Osteoblast (primary cell): ENCODE measurements at regions not wholly inside any gene's neighbourhood (a gene's known extent, or its start where the extent isn't known, plus 50 kb on each side); places are given as distances from the start of the nearest gene placed in this dataset.

ENCODE experiments used
- DNase-seq: peaks from one replicate; pipeline ENCODE4 v3.0.0; 2011; ENCODE audit warnings: low spot score, mixed read lengths; ENCODE audit not compliant: insufficient read length; ENCODE audit errors: missing footprints
- H2AFZ ChIP-seq: 2 replicates; pipeline ENCODE4 v1.6.0; 2011; ENCODE audit warnings: mild to moderate bottlenecking, low read length
- H3K27ac ChIP-seq: 2 replicates; pipeline ENCODE4 v1.5.1; 2011; ENCODE audit warnings: mild to moderate bottlenecking, low read depth, low read length, moderate library complexity
- H3K27me3 ChIP-seq: 2 replicates; pipeline ENCODE4 v1.6.0; 2012; ENCODE audit warnings: mild to moderate bottlenecking, control low read depth, inconsistent platforms, low read length, moderate library complexity; ENCODE audit not compliant: insufficient read depth
- H3K36me3 ChIP-seq: 2 replicates; pipeline ENCODE4 v1.5.1; 2011; ENCODE audit warnings: mild to moderate bottlenecking, low read length, control low read depth, moderate library complexity; ENCODE audit not compliant: insufficient read depth
- H3K4me1 ChIP-seq: 2 replicates; pipeline ENCODE4 v1.5.1; 2011; ENCODE audit warnings: mild to moderate bottlenecking, low read length, control low read depth, moderate library complexity; ENCODE audit not compliant: insufficient read depth
- H3K4me2 ChIP-seq: 2 replicates; pipeline ENCODE4 v1.6.0; 2011; ENCODE audit warnings: mild to moderate bottlenecking, low read length; ENCODE audit not compliant: insufficient read depth
- H3K4me3 ChIP-seq: fragments of 200-600 bp; sonication (generic); 3 replicates; pipeline ENCODE4 v1.5.1; 2012; ENCODE audit warnings: mild to moderate bottlenecking, low read length, inconsistent platforms; ENCODE audit not compliant: insufficient read depth
- H3K79me2 ChIP-seq: 2 replicates; pipeline ENCODE4 v1.6.0; 2012; ENCODE audit warnings: mild to moderate bottlenecking, low read length, control low read depth, inconsistent platforms; ENCODE audit not compliant: insufficient read depth
- H3K9me3 ChIP-seq: 2 replicates; pipeline ENCODE4 v1.5.1; 2011; ENCODE audit warnings: low read depth, low read length, control low read depth
- H4K20me1 ChIP-seq: 2 replicates; pipeline ENCODE4 v1.6.0; 2012; ENCODE audit warnings: mild to moderate bottlenecking, low read length, control low read depth; ENCODE audit not compliant: insufficient read depth
- TF ChIP-seq, protein P1 (sequence below): IDR thresholded peaks from 2 replicates; pipeline ENCODE4 v1.5.1; 2011; ENCODE audit warnings: mild to moderate bottlenecking, low read depth, low read length, moderate library complexity; ENCODE audit errors: extremely low read depth

DNA sequence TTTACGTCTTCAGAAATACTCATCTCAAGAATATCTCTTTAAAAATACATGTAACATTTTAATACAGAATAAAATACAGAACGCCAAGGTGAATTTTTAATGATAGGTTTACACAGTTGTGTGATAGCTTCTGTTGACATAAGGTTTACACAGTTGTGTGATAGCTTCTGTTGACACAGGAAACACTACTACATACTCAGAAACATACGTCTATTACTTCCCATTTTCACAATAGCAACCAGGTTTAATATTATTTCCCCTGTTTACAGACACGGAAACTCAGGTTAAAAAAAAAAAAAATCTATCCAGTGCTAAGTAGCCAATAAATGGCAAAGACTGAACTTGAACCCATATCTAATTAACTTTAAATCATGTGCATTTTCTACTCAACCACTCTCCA, 571.2 kb downstream of the LIG4 start:
- no peak overlapping the region for H3K27ac ChIP-seq
- no peaks in the 10 kb centered on the region for H3K36me3 ChIP-seq
- no peaks in the 10 kb centered on the region for H3K27me3 ChIP-seq
- no peak overlapping the region for H3K4me2 ChIP-seq
- H3K79me2 ChIP-seq, result peaks cover 4% of the 10 kb centered on the region
- no peak for DNase-seq
- no peaks in the 10 kb centered on the region for H4K20me1 ChIP-seq
- TF ChIP-seq, protein P1, sequence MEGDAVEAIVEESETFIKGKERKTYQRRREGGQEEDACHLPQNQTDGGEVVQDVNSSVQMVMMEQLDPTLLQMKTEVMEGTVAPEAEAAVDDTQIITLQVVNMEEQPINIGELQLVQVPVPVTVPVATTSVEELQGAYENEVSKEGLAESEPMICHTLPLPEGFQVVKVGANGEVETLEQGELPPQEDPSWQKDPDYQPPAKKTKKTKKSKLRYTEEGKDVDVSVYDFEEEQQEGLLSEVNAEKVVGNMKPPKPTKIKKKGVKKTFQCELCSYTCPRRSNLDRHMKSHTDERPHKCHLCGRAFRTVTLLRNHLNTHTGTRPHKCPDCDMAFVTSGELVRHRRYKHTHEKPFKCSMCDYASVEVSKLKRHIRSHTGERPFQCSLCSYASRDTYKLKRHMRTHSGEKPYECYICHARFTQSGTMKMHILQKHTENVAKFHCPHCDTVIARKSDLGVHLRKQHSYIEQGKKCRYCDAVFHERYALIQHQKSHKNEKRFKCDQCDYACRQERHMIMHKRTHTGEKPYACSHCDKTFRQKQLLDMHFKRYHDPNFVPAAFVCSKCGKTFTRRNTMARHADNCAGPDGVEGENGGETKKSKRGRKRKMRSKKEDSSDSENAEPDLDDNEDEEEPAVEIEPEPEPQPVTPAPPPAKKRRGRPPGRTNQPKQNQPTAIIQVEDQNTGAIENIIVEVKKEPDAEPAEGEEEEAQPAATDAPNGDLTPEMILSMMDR, result no peak
- no peak overlapping the region for H2AFZ ChIP-seq
- H3K4me3 ChIP-seq, result no peak overlapping the region
- no peaks in the 10 kb centered on the region for H3K9me3 ChIP-seq
- H3K4me1 ChIP-seq, result peaks cover 2% of the 10 kb centered on the region

DNA sequence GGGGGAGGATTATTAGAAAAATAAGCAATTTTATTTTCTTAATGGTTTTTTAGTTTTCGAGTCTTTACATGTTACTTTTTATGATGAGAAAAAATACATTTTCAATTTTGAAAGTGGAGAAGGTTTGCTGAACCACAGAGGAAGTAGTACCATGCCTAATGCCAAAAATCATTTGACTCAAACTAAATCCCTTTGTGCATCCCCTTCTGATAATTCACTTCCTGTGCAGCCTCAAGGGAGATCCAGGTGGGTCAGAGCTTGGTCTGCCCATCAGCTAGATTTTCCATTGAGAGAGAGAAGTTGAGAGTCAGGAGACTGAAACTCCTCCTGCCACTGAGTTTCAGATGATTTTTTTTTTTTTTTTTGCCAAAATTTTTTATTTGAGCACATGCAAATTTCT, 571.7 kb downstream of the LIG4 start:
- Histone ChIP-seq H3K79me2 (peaks cover 4% of the 10 kb centered on the region), H3K36me3 (no peaks in the 10 kb centered on the region), H2AFZ (no peak overlapping the region), H3K4me1 (no peaks in the 10 kb centered on the region), H3K27ac (no peak overlapping the region), H4K20me1 (no peaks in the 10 kb centered on the region), H3K9me3 (no peaks in the 10 kb centered on the region), H3K4me2 (no peak overlapping the region), H3K4me3 (no peak overlapping the region), H3K27me3 (no peaks in the 10 kb centered on the region)
- TF ChIP-seq, protein P1, result no peak
- DNase-seq, result no peak

DNA sequence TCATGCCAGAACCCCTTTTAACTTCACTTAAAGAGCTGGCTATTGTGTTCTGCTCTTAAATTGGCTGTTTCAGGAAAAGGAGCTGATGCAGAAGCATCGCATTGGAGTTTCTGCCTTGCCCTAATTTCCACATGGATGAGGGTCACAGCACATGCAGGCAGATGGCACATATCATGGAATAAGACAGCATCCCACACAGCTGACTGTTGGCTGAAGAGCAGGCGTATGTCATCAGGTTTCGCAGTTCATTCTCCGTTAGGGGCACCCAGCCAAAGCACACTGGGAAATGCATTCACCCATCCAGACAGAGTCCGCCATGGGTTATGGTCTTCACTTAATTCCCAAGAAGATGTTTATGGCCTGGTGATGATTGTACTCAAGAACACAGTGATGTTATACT, 572.5 kb downstream of the LIG4 start:
- Histone ChIP-seq H3K27me3 (no peaks in the 10 kb centered on the region), H2AFZ (no peak overlapping the region), H3K4me1 (no peaks in the 10 kb centered on the region), H3K79me2 (peaks cover 4% of the 10 kb centered on the region), H3K36me3 (no peaks in the 10 kb centered on the region), H3K4me2 (no peak overlapping the region), H3K4me3 (no peak overlapping the region), H4K20me1 (no peaks in the 10 kb centered on the region), H3K9me3 (no peaks in the 10 kb centered on the region), H3K27ac (no peak overlapping the region)
- no peak for DNase-seq
- TF ChIP-seq, protein P1, result no peak

DNA sequence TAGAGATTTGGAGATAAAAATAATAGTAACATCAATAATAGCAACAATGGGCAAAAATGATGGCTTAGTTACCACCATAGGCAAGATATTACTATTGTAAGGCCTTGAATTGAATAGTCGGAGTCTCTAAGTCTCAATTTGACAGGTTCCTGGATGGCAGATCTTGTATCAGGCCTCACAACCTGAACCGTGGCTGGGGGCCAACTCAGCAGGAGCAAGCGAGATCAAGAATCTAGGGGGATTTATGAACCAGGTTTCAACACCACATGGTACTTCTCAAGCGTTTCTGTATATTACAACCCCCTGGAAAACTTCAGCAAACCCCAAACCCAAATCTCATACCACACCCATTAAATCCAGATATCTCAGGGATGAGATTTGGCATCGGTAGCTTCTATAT, 573.8 kb downstream of the LIG4 start:
- no peak overlapping the region for H3K27ac ChIP-seq
- DNase-seq, result no peak
- H3K4me3 ChIP-seq, result no peak overlapping the region
- no peaks in the 10 kb centered on the region for H3K9me3 ChIP-seq
- H3K79me2 ChIP-seq, result peaks cover 4% of the 10 kb centered on the region
- no peak overlapping the region for H2AFZ ChIP-seq
- H4K20me1 ChIP-seq, result no peaks in the 10 kb centered on the region
- no peaks in the 10 kb centered on the region for H3K27me3 ChIP-seq
- no peaks in the 10 kb centered on the region for H3K36me3 ChIP-seq
- H3K4me1 ChIP-seq, result no peaks in the 10 kb centered on the region
- TF ChIP-seq, protein P1, result no peak
- H3K4me2 ChIP-seq, result no peak overlapping the region
